Astrocyte (in vitro differentiated cells and primary cell): ENCODE measurements at regions not wholly inside any gene's neighbourhood (a gene's known extent, or its start where the extent isn't known, plus 50 kb on each side); places are given as distances from the start of the nearest gene placed in this dataset.

ENCODE experiments used
- DNase-seq: peaks from one replicate; pipeline ENCODE4 v3.0.0-alpha.2; 2010; ENCODE audit warnings: low read depth
- FAIRE-seq: peaks from 2 replicates; lab custom pipeline; 2011; peaks lifted over from hg19 to GRCh38; lab: Jason Lieb, UNC
- H2AFZ ChIP-seq: 2 replicates; pipeline ENCODE4 v1.6.0; 2012; ENCODE audit warnings: low read depth, low read length, inconsistent platforms
- H3K27ac ChIP-seq: 2 replicates; pipeline ENCODE4 v1.5.1; 2011; ENCODE audit warnings: low read depth, low read length, inconsistent platforms
- H3K27me3 ChIP-seq: 2 replicates; pipeline ENCODE4 v1.6.0; 2011; ENCODE audit warnings: low read length, inconsistent platforms; ENCODE audit not compliant: insufficient read depth
- H3K36me3 ChIP-seq: 2 replicates; pipeline ENCODE4 v1.5.1; 2011; ENCODE audit warnings: low read length, inconsistent platforms; ENCODE audit not compliant: insufficient read depth
- H3K4me1 ChIP-seq: 2 replicates; pipeline ENCODE4 v1.5.1; 2011; ENCODE audit warnings: low read length, inconsistent platforms; ENCODE audit not compliant: insufficient read depth
- H3K4me2 ChIP-seq: 2 replicates; pipeline ENCODE4 v1.6.0; 2012; ENCODE audit warnings: low read length, inconsistent platforms
- H3K4me3 ChIP-seq: 2 replicates; pipeline ENCODE4 v1.5.1; 2011; ENCODE audit warnings: low read depth, mild to moderate bottlenecking, low read length, inconsistent platforms; ENCODE audit not compliant: insufficient read depth
- H3K79me2 ChIP-seq: 2 replicates; pipeline ENCODE4 v1.6.0; 2012; ENCODE audit warnings: mild to moderate bottlenecking, low read length, inconsistent platforms; ENCODE audit not compliant: insufficient read depth
- H3K9ac ChIP-seq: 2 replicates; pipeline ENCODE4 v1.6.0; 2012; ENCODE audit warnings: mild to moderate bottlenecking, low read length, inconsistent platforms
- H3K9me3 ChIP-seq: 2 replicates; pipeline ENCODE4 v1.5.1; 2012; ENCODE audit warnings: low read depth, mild to moderate bottlenecking, low read length, inconsistent platforms; ENCODE audit not compliant: insufficient read depth
- H4K20me1 ChIP-seq: 2 replicates; pipeline ENCODE4 v1.6.0; 2012; ENCODE audit warnings: low read length, inconsistent platforms; ENCODE audit not compliant: insufficient read depth
- H3K27ac Mint-ChIP-seq: one replicate; pipeline ENCODE4 v1.8.0; 2021; ENCODE audit warnings: mild to moderate bottlenecking, mixed read lengths; ENCODE audit not compliant: unreplicated experiment
- H3K27me3 Mint-ChIP-seq: one replicate; pipeline ENCODE4 v1.8.0; 2021; ENCODE audit warnings: low read depth, mixed read lengths; ENCODE audit not compliant: unreplicated experiment
- H3K36me3 Mint-ChIP-seq: one replicate; pipeline ENCODE4 v1.8.0; 2021; ENCODE audit warnings: low read depth, mixed read lengths; ENCODE audit not compliant: unreplicated experiment
- H3K4me1 Mint-ChIP-seq: one replicate; pipeline ENCODE4 v1.8.0; 2021; ENCODE audit warnings: low read depth, mixed read lengths; ENCODE audit not compliant: unreplicated experiment
- H3K4me3 Mint-ChIP-seq: one replicate; pipeline ENCODE4 v1.8.0; 2021; ENCODE audit warnings: mild to moderate bottlenecking, moderate library complexity, mixed read lengths; ENCODE audit not compliant: unreplicated experiment
- H3K9me3 Mint-ChIP-seq: one replicate; pipeline ENCODE4 v1.8.0; 2021; ENCODE audit warnings: mild to moderate bottlenecking, mixed read lengths; ENCODE audit not compliant: unreplicated experiment
- CTCF ChIP-seq: IDR thresholded peaks from 2 replicates; pipeline ENCODE4 v1.5.1; 2011; ENCODE audit warnings: low read depth, mild to moderate bottlenecking, inconsistent platforms, low read length, moderate library complexity; ENCODE audit not compliant: insufficient read depth
- EZH2 ChIP-seq: IDR thresholded peaks from 2 replicates; pipeline ENCODE4 v1.6.1; 2012; ENCODE audit warnings: mild to moderate bottlenecking, low read length, inconsistent platforms; ENCODE audit not compliant: insufficient read depth

GRCh38 chr15:94834494-94834893 is 603.1 kb downstream of the MCTP2 start:
- no peak overlapping the region for H3K4me3 ChIP-seq
- Mint-ChIP-seq H3K4me3 (no peak overlapping the region), H3K36me3 (no peaks in the 10 kb centered on the region), H3K4me1 (no peaks in the 10 kb centered on the region), H3K9me3 (peaks cover 2% of the 10 kb centered on the region), H3K27me3 (no peaks in the 10 kb centered on the region), H3K27ac (no peak overlapping the region)
- DNase-seq = no peak
- no peaks in the 10 kb centered on the region for H3K36me3 ChIP-seq
- no peaks in the 10 kb centered on the region for H3K79me2 ChIP-seq
- no peaks in the 10 kb centered on the region for H3K27me3 ChIP-seq
- TF ChIP-seq CTCF (no peak), EZH2 (no peak)
- H4K20me1 ChIP-seq = no peaks in the 10 kb centered on the region
- no peak overlapping the region for H3K9ac ChIP-seq
- H3K4me1 ChIP-seq = no peaks in the 10 kb centered on the region
- no peaks in the 10 kb centered on the region for H3K9me3 ChIP-seq
- H3K4me2 ChIP-seq = no peak overlapping the region
- no peak for FAIRE-seq
- H3K27ac ChIP-seq = no peak overlapping the region
- H2AFZ ChIP-seq = no peak overlapping the region

- H3K4me1 ChIP-seq = peaks cover 3% of the 10 kb centered on the region
- no peak for FAIRE-seq
- no peaks in the 10 kb centered on the region for H3K27me3 Mint-ChIP-seq
Measured at GRCh38 chr15:94838281-94838680, 606.9 kb downstream of the MCTP2 start.

More at GRCh38 chr15:94838281-94838680, 606.9 kb downstream of the MCTP2 start:
- Histone ChIP-seq H3K36me3 (no peaks in the 10 kb centered on the region), H3K27me3 (no peaks in the 10 kb centered on the region), H3K9me3 (no peaks in the 10 kb centered on the region), H3K4me3 (no peak overlapping the region), H3K27ac (no peak overlapping the region), H2AFZ (no peak overlapping the region), H3K79me2 (no peaks in the 10 kb centered on the region), H4K20me1 (no peaks in the 10 kb centered on the region), H3K9ac (no peak overlapping the region), H3K4me2 (no peak overlapping the region)
- no peak overlapping the region for H3K4me3 Mint-ChIP-seq
- peaks cover 1% of the 10 kb centered on the region for H3K36me3 Mint-ChIP-seq
- H3K4me1 Mint-ChIP-seq = peaks cover 3% of the 10 kb centered on the region
- H3K9me3 Mint-ChIP-seq = peaks cover 2% of the 10 kb centered on the region
- no peak overlapping the region for H3K27ac Mint-ChIP-seq
- TF ChIP-seq CTCF (no peak), EZH2 (no peak)
- no peak for DNase-seq
